GM19328 (cell line): ENCODE measurements at regions not wholly inside any gene's neighbourhood (a gene's known extent, or its start where the extent isn't known, plus 50 kb on each side); places are given as distances from the start of the nearest gene placed in this dataset.

Experiments
- ATAC-seq: cut with Tn5 transposase; IDR thresholded peaks from one replicate; pipeline ENCODE4 v1.9.1; 2021; ENCODE audit warnings: mild to moderate bottlenecking, moderate library complexity; ENCODE audit not compliant: unreplicated experiment

DNA sequence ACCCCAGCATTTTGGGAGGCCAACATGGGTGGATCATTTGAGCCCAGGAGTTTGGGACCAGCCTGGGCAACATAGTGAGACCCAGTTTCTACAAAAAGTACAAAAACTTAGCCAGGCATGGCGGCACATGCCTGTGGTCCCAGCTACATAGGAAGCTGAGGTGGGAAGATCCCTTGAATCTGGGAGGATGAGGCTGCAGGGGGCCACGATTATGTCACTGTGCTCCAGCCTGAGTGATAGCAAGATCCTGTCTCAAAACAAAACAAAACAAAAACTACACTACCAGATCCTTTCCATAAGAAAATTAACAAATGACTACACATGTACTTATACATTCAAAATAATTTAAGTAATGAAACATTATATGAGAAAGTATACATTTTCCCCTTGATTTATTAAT lies 116.4 kb upstream of the KLF6 start:
- ATAC-seq, result no peak

DNA sequence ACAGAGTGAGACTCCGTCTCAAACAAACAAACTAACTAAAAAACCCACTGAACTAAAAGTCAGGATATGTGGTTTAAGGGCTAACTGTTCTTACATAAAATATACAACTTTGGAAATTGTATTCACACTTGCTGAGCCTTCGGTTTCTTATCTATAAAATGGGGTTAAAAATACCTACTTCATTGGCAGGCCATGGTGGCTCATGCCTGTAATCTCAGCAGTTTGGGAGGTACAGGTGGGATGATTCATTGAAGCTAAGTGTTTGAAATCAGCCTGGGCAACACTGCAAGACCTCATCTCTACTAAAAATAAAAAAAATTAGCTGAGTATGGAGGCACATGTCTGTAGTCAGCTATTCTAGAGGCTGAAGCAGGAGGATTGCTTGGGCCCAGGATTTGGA lies 115.4 kb upstream of the KLF6 start:
- ATAC-seq, result no peak

DNA sequence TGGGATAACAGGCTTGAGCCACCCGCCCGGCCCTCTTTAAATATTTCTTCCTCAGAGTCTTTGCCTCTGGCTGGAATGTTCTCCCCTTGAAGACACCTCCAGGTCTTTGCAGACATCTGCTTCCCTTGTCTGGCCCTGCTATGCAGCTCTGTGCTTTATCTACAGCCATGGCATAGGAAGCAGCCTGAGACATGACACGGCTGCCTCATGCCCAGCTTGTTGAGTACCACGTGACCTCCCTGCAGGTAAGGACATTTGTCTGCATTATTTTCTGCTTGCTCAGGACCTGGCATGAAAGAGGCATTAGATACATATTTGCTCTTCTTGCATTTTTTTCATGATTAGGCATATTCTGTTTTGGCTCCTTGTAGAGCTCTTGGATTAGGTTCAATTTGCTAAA lies 113.8 kb upstream of the KLF6 start:
- no peak for ATAC-seq

DNA sequence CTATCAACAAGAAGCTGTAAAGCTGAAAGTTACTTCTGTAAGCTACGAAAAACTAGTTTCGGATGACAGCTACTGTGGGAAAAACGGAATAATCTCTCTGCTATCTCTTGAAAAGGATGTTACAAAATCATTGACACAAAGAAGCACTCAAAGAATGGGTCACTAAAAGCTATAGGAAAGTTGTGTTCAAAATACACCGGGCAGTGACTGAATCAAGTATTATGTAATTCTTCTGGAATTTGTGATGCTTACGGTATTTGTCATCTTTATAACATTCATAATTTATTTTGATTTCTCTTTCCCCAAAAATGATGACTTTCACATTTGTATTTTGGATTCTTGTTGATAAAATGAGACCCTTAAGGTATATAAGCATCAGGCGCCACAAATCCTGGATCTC lies 112.1 kb upstream of the KLF6 start:
- ATAC-seq, result no peak

DNA sequence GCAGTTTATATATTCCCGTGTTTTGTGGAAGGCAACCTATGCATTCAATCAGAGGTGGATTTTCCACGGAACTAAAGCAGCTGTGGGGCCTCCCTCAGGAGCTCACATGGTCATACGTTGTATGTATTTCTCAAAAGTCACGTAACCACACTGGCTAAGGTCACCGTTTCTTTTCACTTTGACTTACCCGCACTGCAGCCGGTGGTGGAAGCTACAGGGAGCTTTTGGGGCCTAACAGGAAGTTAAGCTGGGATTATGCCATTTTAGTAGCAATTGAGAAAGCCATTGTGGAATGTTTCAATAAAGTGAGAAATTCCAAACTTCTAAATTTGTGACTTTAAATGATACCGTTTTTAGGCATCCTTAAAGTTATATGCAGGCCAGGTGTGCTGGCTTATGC lies 111.2 kb upstream of the KLF6 start:
- ATAC-seq, result no peak

DNA sequence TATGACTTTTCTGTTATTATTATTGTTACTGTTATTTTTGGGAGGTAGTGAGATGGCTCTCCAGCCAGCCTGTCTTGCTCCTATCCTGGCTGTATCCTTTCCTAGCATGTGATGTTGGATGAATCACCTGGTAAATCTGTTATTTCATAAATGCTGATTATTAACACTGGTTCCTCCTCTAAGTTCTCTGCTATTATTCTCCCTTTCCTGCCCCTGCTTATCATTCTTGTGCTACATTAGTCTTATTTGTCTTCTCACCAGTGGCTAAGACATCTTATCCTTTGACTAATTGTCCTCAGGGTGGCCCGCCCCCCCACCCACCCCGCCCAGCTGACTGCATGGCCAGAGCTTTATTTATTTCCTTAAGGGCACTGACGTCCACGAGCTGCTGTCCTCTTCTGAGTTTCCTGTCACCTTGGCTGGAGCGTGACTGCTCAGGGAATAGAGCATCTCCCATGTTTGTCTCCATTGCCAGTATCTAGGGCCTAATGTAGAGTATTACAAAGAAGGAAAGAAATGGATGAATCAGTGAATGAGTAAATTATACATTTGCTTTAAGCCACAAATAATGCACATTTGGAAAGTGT lies 110.1 kb upstream of the KLF6 start:
- ATAC-seq, result no peak

DNA sequence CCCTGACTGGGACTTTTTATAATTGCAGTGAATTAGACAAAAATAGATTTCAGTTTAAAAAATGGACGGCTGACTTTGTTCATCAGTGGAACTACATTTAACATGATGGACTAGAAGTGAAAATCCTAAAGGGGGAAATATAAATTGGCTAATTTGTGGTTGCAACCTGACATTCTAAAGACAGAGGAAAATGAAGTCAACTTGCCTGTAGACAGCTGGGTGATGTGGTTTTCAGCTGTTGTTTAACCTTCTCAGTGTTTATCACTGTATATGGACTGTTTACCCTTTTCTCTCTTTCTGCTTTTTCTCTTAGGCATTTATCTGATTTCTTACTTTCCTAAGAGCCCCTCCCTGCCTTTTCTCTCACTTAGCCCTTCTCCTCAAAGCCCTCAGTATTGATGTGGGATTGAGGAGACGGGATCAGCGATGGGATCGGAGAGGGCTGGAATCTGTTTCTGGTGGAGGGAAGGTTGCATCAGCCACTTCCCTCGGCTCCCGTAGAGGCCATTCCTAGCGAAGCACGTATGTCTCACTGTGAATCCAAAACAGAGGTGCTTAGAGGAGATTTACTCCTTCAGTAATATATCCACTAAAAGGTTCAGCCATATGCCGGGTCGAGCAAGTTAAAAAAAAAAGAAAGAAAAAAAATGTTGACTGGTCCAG lies 109.0 kb upstream of the KLF6 start:
- ATAC-seq, result no peak

DNA sequence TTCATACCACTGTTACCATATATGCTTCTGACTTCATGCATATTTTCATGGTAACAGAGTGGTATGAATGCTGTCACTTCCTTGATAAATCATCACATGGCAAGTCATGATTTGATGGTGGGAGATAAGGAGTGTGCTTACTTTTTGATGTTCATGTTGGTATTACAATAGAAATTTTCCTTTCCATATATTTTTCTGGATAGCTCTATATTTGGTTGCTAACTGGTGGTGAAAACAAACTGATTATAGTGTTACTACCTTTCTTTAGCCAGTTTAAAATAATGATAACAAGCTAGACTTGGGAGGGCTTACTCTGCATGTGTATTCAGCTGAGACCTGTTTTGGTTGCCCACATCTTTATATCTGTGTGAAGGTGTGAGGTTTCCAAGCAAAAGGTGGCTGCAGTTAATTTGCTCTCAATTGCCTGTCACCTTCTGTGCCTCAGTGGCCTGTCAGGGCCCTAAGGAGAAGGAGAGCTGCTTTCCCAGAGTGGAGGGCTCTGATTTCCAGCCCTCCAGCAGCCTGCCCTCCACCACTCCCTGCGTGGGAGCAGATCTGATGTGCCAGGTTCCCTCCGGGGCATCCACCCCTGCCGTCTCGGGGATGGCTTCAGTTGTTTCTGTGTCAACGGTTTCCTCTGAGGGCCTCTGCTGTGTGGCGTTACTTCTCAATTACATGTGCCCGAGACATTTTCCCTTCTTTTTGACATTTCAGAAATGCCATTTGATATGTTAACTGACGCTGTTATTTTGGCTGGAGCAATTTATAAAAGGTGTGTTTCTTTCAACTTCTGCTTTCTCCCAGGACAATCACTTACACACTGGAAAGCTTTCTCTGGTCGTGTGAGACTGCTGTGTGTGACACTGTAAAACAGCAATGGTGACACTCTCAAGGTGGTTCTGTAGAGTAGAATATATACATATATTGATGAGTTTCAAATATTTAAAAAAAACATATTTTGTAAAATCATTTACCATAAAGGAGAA lies 107.7 kb upstream of the KLF6 start:
- ATAC-seq, result no peak

DNA sequence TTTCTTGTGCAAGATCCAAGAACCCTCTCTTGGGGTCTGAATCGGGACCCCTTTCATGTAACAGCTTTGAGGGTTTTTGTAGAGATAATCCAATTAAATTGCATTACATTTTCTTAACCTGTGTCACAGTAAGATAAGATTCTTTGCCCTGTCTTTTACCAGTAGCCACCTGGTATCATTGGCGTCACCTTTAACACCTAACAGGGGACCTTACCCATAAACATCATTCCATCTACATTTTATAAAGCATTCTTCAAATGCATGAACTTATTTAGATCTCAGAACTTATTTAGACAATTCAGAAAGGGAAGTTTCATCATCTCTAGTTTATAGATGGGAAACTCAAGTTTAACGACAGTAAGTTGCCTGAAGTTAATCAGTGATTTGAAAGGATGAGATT lies 106.4 kb upstream of the KLF6 start:
- no peak for ATAC-seq

DNA sequence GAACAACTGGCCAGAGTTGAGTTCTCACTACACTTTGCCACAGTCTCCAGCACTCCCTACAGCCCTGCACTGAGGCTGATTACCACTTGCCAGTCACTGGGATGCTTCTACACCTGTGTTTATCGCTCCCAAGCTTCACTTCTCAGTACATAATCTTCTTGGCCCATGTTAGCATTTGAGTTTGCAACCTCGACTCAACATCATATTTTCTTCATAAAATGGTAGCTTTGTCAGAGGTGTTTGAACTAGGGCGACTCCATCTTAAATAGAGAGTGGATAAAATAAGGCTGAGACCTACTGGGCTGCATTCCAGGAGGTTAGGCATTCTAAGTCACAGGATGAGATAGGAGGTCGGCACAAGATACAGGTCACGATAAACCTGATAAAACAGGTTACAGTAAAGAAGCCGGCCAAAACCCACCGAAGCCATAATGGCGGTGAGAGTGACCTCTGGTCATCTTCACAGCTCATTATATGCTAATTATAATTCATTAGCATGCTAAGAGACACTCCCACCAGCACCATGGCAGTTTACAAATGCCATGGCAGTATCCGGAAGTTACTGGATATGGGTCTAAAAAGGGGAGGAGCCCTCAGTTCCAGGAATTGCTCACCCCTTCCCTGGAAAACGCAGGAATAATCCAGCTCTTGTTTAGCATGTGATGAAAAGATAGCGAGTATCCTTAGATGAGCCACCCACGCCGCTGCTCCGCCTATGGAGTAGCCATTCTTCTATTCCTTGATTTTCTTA lies 105.8 kb upstream of the KLF6 start:
- no peak for ATAC-seq

DNA sequence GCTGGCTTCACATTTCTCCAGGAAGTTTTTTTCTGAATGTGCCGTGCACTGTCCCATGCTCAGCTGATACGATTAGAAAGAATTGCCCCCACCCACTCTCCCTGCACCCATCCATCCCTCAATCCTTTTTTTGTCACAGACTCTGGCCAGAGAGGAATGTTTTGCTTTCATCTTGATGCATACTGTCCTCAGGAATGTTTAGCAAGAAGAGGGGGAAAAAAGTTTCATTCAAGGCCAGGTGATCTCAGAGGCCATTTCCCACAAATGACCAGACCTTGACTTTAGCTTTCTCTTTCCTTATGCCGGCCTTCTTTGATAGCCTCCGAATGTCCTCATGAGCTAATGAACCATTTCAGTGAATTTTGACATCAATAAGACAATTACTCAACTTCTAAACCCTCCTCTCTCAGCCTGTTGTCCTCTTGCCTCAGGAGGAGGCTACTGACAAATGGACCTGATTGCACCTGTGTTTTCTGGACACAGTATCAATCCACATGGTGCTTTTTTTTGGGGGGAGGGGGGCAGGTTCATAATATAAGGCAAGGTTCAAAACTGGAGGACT lies 105.0 kb upstream of the KLF6 start:
- ATAC-seq, result no peak

DNA sequence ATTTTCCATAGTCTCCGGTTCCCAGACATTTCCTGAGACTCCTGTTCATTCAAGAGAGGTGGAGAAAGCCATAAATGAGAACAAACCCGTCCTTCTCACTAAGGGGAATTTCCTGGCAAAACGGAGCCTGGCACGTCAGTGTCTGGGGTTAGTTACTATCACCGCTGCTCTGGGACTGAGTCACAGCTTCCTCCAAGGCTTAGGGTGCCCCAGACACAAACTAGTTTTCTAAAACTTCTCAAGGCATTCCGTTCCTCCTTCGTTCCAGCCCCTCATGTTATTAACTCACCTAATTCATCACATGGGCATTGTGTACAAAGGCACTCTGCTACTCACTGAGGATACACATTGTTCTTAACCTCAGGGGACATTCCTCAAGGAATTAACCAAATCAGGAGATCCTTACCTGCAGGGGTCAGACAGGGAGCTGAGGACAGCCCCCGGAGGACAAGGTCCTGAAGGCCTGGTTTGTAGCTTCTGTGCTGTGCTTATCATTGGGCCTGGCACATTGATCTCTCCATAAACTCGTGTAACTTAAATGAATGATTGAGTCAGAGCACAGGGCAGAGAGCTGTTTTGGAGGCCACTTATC lies 103.0 kb upstream of the KLF6 start:
- ATAC-seq, result peak; percentile 57

DNA sequence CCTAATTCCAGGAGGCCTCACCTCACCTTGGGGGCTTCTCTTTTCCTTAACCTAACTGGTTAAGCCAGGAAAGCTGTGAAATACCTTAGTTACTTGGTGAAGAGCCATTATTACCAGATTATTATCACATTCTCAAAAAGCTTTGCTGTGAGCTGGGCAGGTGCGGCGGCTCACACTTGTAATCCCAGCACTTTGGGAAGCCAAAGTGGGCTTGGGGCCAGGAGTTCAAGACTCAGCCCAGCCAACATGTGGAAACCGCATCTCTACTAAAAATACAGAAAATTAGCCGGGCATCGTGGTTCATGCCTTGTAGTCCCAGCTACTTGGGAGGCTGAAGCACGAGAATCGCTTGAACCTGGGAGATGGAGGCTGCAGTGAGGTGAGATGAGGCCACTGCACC lies 102.4 kb upstream of the KLF6 start:
- ATAC-seq, result no peak

DNA sequence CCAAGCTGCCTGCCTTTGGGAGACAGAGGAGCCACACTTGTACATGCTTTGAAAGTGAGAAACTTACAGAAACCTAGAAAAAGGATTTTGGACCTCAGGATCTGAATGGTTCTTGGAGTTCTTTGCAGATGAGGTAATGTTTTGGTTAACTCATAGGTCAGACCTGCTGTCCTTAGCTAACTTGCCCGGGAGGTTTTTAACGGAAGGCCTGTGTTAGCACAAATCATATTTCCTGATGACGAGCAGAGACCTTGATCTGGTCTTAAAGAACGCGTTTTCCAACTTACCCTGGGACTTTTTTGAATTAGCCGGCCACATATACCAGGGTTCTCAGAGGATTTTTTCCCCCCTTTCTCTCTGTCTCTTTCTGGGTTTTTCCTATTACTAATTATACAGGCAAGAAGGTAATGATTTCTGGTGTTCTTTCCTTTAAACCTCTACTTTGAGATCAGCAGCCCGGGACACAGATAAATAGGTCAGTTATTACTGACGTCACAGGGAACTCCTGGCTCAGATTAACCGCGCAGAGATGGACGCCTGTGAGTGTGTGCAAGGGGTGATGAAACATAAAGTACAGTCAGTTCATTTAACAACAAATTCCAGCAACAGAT lies 101.7 kb upstream of the KLF6 start:
- ATAC-seq, result no peak

DNA sequence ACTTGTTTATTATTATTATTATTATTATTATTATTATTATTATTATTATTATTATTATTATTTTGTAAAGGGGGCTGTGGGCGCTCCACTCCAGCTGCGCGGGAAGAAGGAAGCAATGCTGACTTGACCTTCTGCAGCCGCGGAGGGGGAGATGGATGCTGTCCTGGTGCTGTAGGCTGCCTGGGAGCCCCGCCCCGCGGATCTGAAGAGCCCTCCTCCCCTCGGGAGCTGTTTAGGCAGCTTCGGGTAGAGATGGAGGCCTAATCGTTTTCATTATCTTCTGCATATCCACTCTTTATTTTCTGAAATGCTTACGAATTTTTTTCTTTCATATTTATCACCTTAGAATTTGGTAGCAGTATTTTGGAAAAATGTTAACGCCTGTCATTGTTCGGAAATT lies 101.2 kb upstream of the KLF6 start:
- ATAC-seq, result no peak

DNA sequence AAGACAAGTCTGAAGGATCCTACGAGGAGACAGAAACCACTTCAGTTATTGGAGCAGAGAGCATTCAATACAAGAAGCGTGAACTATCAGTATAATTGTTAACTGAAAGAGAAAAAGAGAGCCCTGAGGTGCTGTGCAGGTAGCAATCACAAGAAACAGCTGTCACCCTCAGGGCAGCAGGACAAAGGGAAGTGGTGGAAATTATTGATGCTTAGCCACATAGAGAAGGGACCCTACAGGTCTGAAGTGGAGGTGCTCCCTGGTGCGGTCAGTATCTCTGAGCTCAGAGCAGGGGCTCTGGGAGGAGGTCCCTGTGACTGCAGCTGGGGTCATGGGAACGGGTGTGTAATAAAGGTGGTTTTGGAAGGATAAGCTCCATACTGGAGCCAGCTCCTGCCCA lies 97.8 kb upstream of the KLF6 start:
- no peak for ATAC-seq

DNA sequence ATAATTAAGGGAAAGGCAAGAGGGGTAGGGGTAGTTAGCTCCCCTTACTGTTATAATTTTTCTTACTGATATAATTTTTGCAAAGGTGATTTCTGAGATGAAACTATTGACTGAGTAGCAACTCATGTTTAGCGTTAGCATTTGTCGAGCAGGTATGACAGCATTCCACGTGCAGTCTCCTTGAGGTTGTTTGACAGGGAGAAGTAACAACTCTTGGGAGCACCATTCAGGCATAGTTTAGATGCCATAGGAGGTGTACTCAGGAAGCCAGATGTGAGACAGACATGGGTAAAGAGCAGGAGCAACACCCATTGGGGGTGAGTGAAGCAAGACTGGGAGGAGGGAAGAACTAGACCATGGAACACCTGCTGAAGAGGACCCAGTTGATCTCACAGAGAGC lies 96.6 kb upstream of the KLF6 start:
- ATAC-seq, result no peak

DNA sequence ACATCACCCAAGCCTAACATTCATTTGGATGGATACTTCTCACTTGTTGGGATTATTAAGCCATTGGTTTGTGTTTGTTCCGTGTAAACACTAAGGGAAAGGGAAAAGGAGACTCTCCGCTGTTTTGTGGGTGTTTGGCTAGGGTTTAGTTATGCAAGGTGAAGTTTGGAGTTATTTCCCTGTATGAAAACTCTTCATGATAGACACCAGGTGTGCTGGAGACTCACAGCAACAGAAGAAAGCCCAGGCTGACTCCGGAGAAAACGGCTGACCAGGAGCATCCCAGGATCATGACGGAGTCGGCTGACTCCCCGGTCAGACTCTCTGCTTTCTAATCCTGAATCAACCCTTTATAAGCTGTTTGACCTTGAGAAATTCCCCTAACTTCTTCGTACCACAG lies 94.1 kb upstream of the KLF6 start:
- no peak for ATAC-seq

DNA sequence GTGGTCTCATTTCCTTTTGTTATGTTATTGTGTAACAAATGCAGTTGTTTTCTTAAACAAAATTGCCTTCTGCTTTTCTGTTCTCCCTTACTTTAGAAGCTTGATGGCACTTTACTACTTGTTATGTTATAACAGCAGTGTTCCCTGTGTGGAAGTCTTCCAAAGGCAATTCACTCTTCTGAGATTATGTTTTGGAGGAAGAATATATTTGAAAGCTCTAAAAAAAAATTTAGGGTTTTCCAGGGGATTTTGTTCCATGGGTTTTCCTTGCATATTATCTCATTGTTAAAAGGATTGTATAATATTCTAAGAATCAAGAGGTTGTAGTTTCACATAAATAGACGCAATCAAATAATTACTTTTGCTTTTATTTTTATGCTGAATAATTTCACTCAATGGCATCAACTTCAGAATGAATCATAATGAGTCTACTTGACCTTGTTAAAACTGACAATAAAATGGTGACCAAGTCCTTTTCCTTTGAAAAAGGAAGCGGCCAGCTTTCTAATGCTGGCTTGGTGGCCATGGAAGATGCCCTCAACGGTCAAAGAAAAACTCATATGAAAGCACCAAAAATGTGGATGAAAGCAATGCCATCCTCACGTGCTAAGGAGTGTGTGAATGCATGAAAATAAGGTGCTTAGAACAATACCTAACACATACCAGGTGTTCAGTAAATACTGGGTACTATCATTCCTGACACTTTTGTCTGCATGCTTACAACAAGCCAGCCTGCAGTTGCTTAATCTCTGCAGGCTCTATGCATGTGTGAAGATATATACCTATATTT lies 92.4 kb upstream of the KLF6 start:
- no peak for ATAC-seq
